Neural crest cell (in vitro differentiated cells): ENCODE measurements at regions not wholly inside any gene's neighbourhood (a gene's known extent, or its start where the extent isn't known, plus 50 kb on each side); places are given as distances from the start of the nearest gene placed in this dataset.

Experiments used
- DNase-seq: peaks from one replicate; pipeline ENCODE4 v3.0.0; 2021; ENCODE audit warnings: low read depth, mixed read lengths, low spot score
- H3K27ac Mint-ChIP-seq: one replicate; pipeline ENCODE4 v1.8.0; 2021; ENCODE audit warnings: mild to moderate bottlenecking, mixed read lengths; ENCODE audit not compliant: unreplicated experiment
- H3K27me3 Mint-ChIP-seq: 2 replicates; pipeline ENCODE4 v1.8.0; 2021; ENCODE audit warnings: low read depth, mild to moderate bottlenecking, mixed read lengths
- H3K36me3 Mint-ChIP-seq: 2 replicates; pipeline ENCODE4 v1.8.0; 2021; ENCODE audit warnings: low read depth, mild to moderate bottlenecking, mixed read lengths
- H3K4me1 Mint-ChIP-seq: 2 replicates; pipeline ENCODE4 v1.8.0; 2021; ENCODE audit warnings: mixed read lengths
- H3K4me3 Mint-ChIP-seq: one replicate; pipeline ENCODE4 v1.8.0; 2021; ENCODE audit warnings: mild to moderate bottlenecking, mixed read lengths
- H3K9me3 Mint-ChIP-seq: 2 replicates; pipeline ENCODE4 v1.8.0; 2021; ENCODE audit warnings: mixed read lengths
- CTCF ChIP-seq: fragments of 200-600 bp; sonication (generic); conservative IDR thresholded peaks from 2 replicates; pipeline ENCODE4 v1.5.0; 2021; ENCODE audit warnings: antibody characterized with exemption, mild to moderate bottlenecking

GRCh38 chr15:97736748-97737147 lies 223.8 kb upstream of the ARRDC4 start:
- no peaks in the 10 kb centered on the region for H3K27me3 Mint-ChIP-seq
- H3K4me1 Mint-ChIP-seq = peaks cover 26% of the 10 kb centered on the region
- H3K36me3 Mint-ChIP-seq = peaks cover 3% of the 10 kb centered on the region
- no peak overlapping the region for H3K4me3 Mint-ChIP-seq
- TF ChIP-seq CTCF = no peak
- no peak for DNase-seq
- peaks cover 5% of the 10 kb centered on the region for H3K9me3 Mint-ChIP-seq
- no peak overlapping the region for H3K27ac Mint-ChIP-seq

- DNase-seq = peak; percentile 29
- Mint-ChIP-seq H3K9me3 (peaks cover 7% of the 10 kb centered on the region), H3K27me3 (no peaks in the 10 kb centered on the region), H3K4me1 (peaks cover 40% of the 10 kb centered on the region), H3K4me3 (no peak overlapping the region), H3K36me3 (peaks cover 7% of the 10 kb centered on the region), H3K27ac (no peak overlapping the region)
- peak; percentile 81 for TF ChIP-seq CTCF
Measured at GRCh38 chr15:97745481-97746071, 214.9 kb upstream of the ARRDC4 start.

- H3K36me3 Mint-ChIP-seq = peaks cover 6% of the 10 kb centered on the region
- DNase-seq = no peak
- no peak overlapping the region for H3K27ac Mint-ChIP-seq
- peaks cover 6% of the 10 kb centered on the region for H3K9me3 Mint-ChIP-seq
- no peak for TF ChIP-seq CTCF
- H3K4me1 Mint-ChIP-seq = peaks cover 52% of the 10 kb centered on the region
- H3K4me3 Mint-ChIP-seq = no peak overlapping the region
- no peaks in the 10 kb centered on the region for H3K27me3 Mint-ChIP-seq
Measured at GRCh38 chr15:97747342-97747741, 213.2 kb upstream of the ARRDC4 start.

GRCh38 chr15:97748576-97748975 lies 211.9 kb upstream of the ARRDC4 start:
- H3K9me3 Mint-ChIP-seq = no peaks in the 10 kb centered on the region
- no peaks in the 10 kb centered on the region for H3K36me3 Mint-ChIP-seq
- DNase-seq = no peak
- H3K4me1 Mint-ChIP-seq = peaks cover 58% of the 10 kb centered on the region
- no peak overlapping the region for H3K27ac Mint-ChIP-seq
- H3K4me3 Mint-ChIP-seq = no peak overlapping the region
- H3K27me3 Mint-ChIP-seq = no peaks in the 10 kb centered on the region
- TF ChIP-seq CTCF = no peak

GRCh38 chr15:97750060-97750459 lies 210.4 kb upstream of the ARRDC4 start:
- TF ChIP-seq CTCF = no peak
- no peak for DNase-seq
- peaks cover 71% of the 10 kb centered on the region for H3K4me1 Mint-ChIP-seq
- H3K9me3 Mint-ChIP-seq = no peaks in the 10 kb centered on the region
- H3K27me3 Mint-ChIP-seq = no peaks in the 10 kb centered on the region
- no peaks in the 10 kb centered on the region for H3K36me3 Mint-ChIP-seq
- no peak overlapping the region for H3K4me3 Mint-ChIP-seq
- peak overlapping the region; percentile 75 for H3K27ac Mint-ChIP-seq

GRCh38 chr15:97755726-97756125 lies 204.8 kb upstream of the ARRDC4 start:
- DNase-seq = no peak
- TF ChIP-seq CTCF = no peak
- H3K9me3 Mint-ChIP-seq = no peaks in the 10 kb centered on the region
- H3K4me1 Mint-ChIP-seq = peaks cover 34% of the 10 kb centered on the region
- no peak overlapping the region for H3K4me3 Mint-ChIP-seq
- H3K27me3 Mint-ChIP-seq = peaks cover 9% of the 10 kb centered on the region
- no peaks in the 10 kb centered on the region for H3K36me3 Mint-ChIP-seq
- H3K27ac Mint-ChIP-seq = peak overlapping the region; percentile 82
